ENCODE measurements at regions not wholly inside any gene's neighbourhood (a gene's known extent, or its start where the extent isn't known, plus 50 kb on each side); places are given as distances from the start of the nearest gene placed in this dataset.

- no peak overlapping the region for H2AFZ ChIP-seq (ENCODE audit: insufficient read depth, low read depth, low read length, poor library complexity, severe bottlenecking)
- no peak for DNase-seq
- H3K4me3 Mint-ChIP-seq = no peak overlapping the region
- no peaks in the 10 kb centered on the region for H3K36me3 ChIP-seq (replicated peaks in 1 of 2; ENCODE audit: control insufficient read depth in 1 of 2, insufficient read depth in 2 of 2, low read length in 2 of 2)
- no peaks in the 10 kb centered on the region for H3K79me2 ChIP-seq (ENCODE audit: insufficient read depth, low read length)
- H3K4me1 Mint-ChIP-seq = peaks cover 15% of the 10 kb centered on the region
- intact Hi-C loops (cut with micrococcal nuclease) = no loop called here
- no peak for TF ChIP-seq CTCF (IDR thresholded peaks at IDR 0.05)
- no peak overlapping the region for H3K4me2 ChIP-seq (replicated peaks; ENCODE audit: extremely low read depth, low read length, poor library complexity, severe bottlenecking)
- H3K27me3 ChIP-seq (ENCODE audit: control insufficient read depth in 2 of 2, insufficient read depth in 2 of 2, low read length in 2 of 2) = no peaks in the 10 kb centered on the region
- no peaks in the 10 kb centered on the region for H4K20me1 ChIP-seq (ENCODE audit: insufficient read depth, low read length)
- H3K9me3 Mint-ChIP-seq = no peaks in the 10 kb centered on the region
- no peak overlapping the region for H3K9ac ChIP-seq (ENCODE audit: insufficient read depth, low read length, poor library complexity, severe bottlenecking)
- no peaks in the 10 kb centered on the region for H3K9me3 ChIP-seq (replicated peaks in 1 of 2; ENCODE audit: control insufficient read depth in 1 of 2, insufficient read depth in 1 of 2, low read length in 2 of 2)
- no peak overlapping the region for H3K27ac ChIP-seq (ENCODE audit: low read depth in 1 of 2, low read length in 2 of 2)
- no peak overlapping the region for H3K4me3 ChIP-seq (replicated peaks in 1 of 3; ENCODE audit: low read depth in 2 of 3, low read length in 3 of 3)
- peaks cover 1 to 3% (median 2%) of the 10 kb centered on the region in 3 donors for H3K27me3 Mint-ChIP-seq (ENCODE audit: low read depth in 3 of 3)
- H3K4me1 ChIP-seq (ENCODE audit: control insufficient read depth in 1 of 2, insufficient read depth in 2 of 2, low read length in 2 of 2) = no peaks in the 10 kb centered on the region
- H3K27ac Mint-ChIP-seq = no peak overlapping the region
- no peaks in the 10 kb centered on the region for H3K36me3 Mint-ChIP-seq
- WGBS (ENCODE audit: insufficient coverage) = 85% methylated on average over 2 of the region's 4 CpGs
Measured at GRCh38 chr2:65545837-65546805, 113.7 kb upstream of the SPRED2 start.

GRCh38 chr2:65541773-65542172, 109.4 kb upstream of the SPRED2 start:
- Histone ChIP-seq H3K79me2 (ENCODE audit: insufficient read depth, low read length) (no peaks in the 10 kb centered on the region), H3K27me3 (ENCODE audit: control insufficient read depth in 2 of 2, insufficient read depth in 2 of 2, low read length in 2 of 2) (no peaks in the 10 kb centered on the region), H3K9ac (ENCODE audit: insufficient read depth, low read length, poor library complexity, severe bottlenecking) (no peak overlapping the region), H2AFZ (ENCODE audit: insufficient read depth, low read depth, low read length, poor library complexity, severe bottlenecking) (no peak overlapping the region), H3K36me3 (replicated peaks in 1 of 2; ENCODE audit: control insufficient read depth in 1 of 2, insufficient read depth in 2 of 2, low read length in 2 of 2) (no peaks in the 10 kb centered on the region), H3K27ac (ENCODE audit: low read depth in 1 of 2, low read length in 2 of 2) (no peak overlapping the region), H3K4me3 (replicated peaks in 1 of 3; ENCODE audit: low read depth in 2 of 3, low read length in 3 of 3) (no peak overlapping the region), H3K9me3 (replicated peaks in 1 of 2; ENCODE audit: control insufficient read depth in 1 of 2, insufficient read depth in 1 of 2, low read length in 2 of 2) (no peaks in the 10 kb centered on the region), H3K4me1 (ENCODE audit: control insufficient read depth in 1 of 2, insufficient read depth in 2 of 2, low read length in 2 of 2) (no peaks in the 10 kb centered on the region), H3K4me2 (replicated peaks; ENCODE audit: extremely low read depth, low read length, poor library complexity, severe bottlenecking) (no peak overlapping the region), H4K20me1 (ENCODE audit: insufficient read depth, low read length) (no peaks in the 10 kb centered on the region)
- Mint-ChIP-seq H3K27me3 (ENCODE audit: low read depth in 3 of 3) (peaks cover 3 to 5% (median 4%) of the 10 kb centered on the region in 3 donors), H3K27ac (no peak overlapping the region), H3K36me3 (no peaks in the 10 kb centered on the region), H3K9me3 (no peaks in the 10 kb centered on the region), H3K4me1 (peaks cover 12% of the 10 kb centered on the region), H3K4me3 (no peak overlapping the region)
- 97% methylated on average over 3 of the region's 6 CpGs for WGBS (ENCODE audit: insufficient coverage)
- TF ChIP-seq CTCF (IDR thresholded peaks at IDR 0.05) = no peak
- DNase-seq = no peak
- intact Hi-C loops (cut with micrococcal nuclease) = no loop called here

Data from CD14-positive monocyte (primary cell).